ENCODE measurements at regions not wholly inside any gene's neighbourhood (a gene's known extent, or its start where the extent isn't known, plus 50 kb on each side); places are given as distances from the start of the nearest gene placed in this dataset.

- Histone ChIP-seq H3K9me3 (no peaks in the 10 kb centered on the region), H3K27me3 (no peaks in the 10 kb centered on the region), H3K36me3 (no peaks in the 10 kb centered on the region), H3K4me1 (no peaks in the 10 kb centered on the region), H3K27ac (no peak overlapping the region), H3K4me3 (no peak overlapping the region)
- TF ChIP-seq CTCF (IDR thresholded peaks at IDR 0.05) = no peak
- no peak for DNase-seq (ENCODE audit: low spot score in 2 of 2)
- intact Hi-C loops (cut with DNase I) = no loop called here
Measured at GRCh38 chr5:104526866-104527265, 964.3 kb upstream of the NUDT12 start.

GRCh38 chr5:104513640-104514072, 951.1 kb upstream of the NUDT12 start:
- Histone ChIP-seq H3K27ac (no peak overlapping the region), H3K9me3 (peaks cover 0 to 9% of the 10 kb centered on the region in 2 donors), H3K27me3 (no peaks in the 10 kb centered on the region), H3K4me1 (no peaks in the 10 kb centered on the region), H3K4me3 (no peak overlapping the region), H3K36me3 (no peaks in the 10 kb centered on the region)
- no peak for TF ChIP-seq CTCF (IDR thresholded peaks at IDR 0.05)
- intact Hi-C loops (cut with DNase I) = no loop called here
- DNase-seq (ENCODE audit: low spot score in 2 of 2) = no peak

- Histone ChIP-seq H3K4me1 (no peaks in the 10 kb centered on the region), H3K4me3 (no peak overlapping the region), H3K9me3 (peaks cover 0 to 9% of the 10 kb centered on the region in 2 donors), H3K27me3 (no peaks in the 10 kb centered on the region), H3K36me3 (no peaks in the 10 kb centered on the region), H3K27ac (no peak overlapping the region)
- no peak for DNase-seq (ENCODE audit: low spot score in 2 of 2)
- intact Hi-C loops (cut with DNase I) = no loop called here
- TF ChIP-seq CTCF (IDR thresholded peaks at IDR 0.05) = no peak
Measured at GRCh38 chr5:104513121-104513602, 950.6 kb upstream of the NUDT12 start.

- no peak overlapping the region for H3K27ac ChIP-seq
- no peaks in the 10 kb centered on the region for H3K36me3 ChIP-seq
- no peak overlapping the region for H3K4me3 ChIP-seq
- peaks cover 0 to 9% of the 10 kb centered on the region in 2 donors for H3K9me3 ChIP-seq
- no peaks in the 10 kb centered on the region for H3K27me3 ChIP-seq
- intact Hi-C loops (cut with DNase I) = no loop called here
- no peaks in the 10 kb centered on the region for H3K4me1 ChIP-seq
- TF ChIP-seq CTCF (IDR thresholded peaks at IDR 0.05) = no peak
- DNase-seq (ENCODE audit: low spot score in 2 of 2) = no peak
Measured at GRCh38 chr5:104512063-104512825, 949.7 kb upstream of the NUDT12 start.

GRCh38 chr5:104498281-104498680, 935.7 kb upstream of the NUDT12 start:
- Histone ChIP-seq H3K4me3 (no peak overlapping the region), H3K4me1 (no peaks in the 10 kb centered on the region), H3K36me3 (no peaks in the 10 kb centered on the region), H3K9me3 (no peaks in the 10 kb centered on the region), H3K27ac (no peak overlapping the region), H3K27me3 (no peaks in the 10 kb centered on the region)
- no peak for DNase-seq (ENCODE audit: low spot score in 2 of 2)
- no peak for TF ChIP-seq CTCF (IDR thresholded peaks at IDR 0.05)
- intact Hi-C loops (cut with DNase I) = no loop called here

Measured in ascending aorta (tissue), 2 donors.